ENCODE measurements at regions not wholly inside any gene's neighbourhood (a gene's known extent, or its start where the extent isn't known, plus 50 kb on each side); places are given as distances from the start of the nearest gene placed in this dataset.

- TF ChIP-seq, protein P1, sequence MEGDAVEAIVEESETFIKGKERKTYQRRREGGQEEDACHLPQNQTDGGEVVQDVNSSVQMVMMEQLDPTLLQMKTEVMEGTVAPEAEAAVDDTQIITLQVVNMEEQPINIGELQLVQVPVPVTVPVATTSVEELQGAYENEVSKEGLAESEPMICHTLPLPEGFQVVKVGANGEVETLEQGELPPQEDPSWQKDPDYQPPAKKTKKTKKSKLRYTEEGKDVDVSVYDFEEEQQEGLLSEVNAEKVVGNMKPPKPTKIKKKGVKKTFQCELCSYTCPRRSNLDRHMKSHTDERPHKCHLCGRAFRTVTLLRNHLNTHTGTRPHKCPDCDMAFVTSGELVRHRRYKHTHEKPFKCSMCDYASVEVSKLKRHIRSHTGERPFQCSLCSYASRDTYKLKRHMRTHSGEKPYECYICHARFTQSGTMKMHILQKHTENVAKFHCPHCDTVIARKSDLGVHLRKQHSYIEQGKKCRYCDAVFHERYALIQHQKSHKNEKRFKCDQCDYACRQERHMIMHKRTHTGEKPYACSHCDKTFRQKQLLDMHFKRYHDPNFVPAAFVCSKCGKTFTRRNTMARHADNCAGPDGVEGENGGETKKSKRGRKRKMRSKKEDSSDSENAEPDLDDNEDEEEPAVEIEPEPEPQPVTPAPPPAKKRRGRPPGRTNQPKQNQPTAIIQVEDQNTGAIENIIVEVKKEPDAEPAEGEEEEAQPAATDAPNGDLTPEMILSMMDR (IDR thresholded peaks at IDR 0.05; ENCODE audit: low read length): no peak
- TF ChIP-seq EZH2 (IDR thresholded peaks at IDR 0.05; ENCODE audit: borderline replicate concordance, low read length): no peak
Observed at GRCh38 chr4:54844911-54845310, 187.2 kb downstream of the KIT start.
